ENCODE measurements at regions not wholly inside any gene's neighbourhood (a gene's known extent, or its start where the extent isn't known, plus 50 kb on each side); places are given as distances from the start of the nearest gene placed in this dataset.

DNA sequence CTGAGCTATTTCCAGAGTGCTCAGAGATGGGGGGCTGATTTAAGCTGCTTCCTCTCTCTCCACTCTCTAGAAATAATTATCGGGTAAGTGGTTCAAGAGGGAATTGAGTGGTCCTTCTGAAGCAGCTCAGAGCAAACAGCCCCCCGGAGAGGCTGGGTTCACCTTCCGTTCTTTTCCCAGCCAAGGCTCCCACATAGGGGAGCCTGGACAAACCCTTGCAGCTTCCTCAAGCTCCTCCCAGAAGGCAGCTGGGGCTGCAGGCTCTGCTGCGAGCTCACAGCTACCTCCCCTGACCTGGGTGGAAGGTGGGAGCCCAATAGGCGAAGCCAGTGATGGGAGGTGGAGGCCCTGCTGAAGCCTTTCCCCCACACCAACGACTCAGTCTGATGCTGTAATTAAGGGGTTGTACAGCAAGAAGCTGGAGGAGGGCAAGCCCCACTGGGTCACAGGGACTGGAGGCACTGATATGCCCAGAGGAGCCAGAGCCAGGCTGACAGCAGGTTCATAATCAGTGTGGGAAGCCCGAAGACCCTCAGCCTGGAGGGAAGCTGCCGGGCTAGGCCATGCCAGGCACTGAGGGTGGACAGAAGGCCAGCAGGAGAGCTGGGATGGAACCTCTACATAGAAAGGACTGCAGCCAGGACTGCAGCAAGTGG, 52.4 kb downstream of the ARL6IP4 start (continued):
- no peak for TF ChIP-seq NRF1 (IDR thresholded peaks at IDR 0.05; ENCODE audit: low read depth, low read length)
- TF ChIP-seq EP300 (IDR thresholded peaks at IDR 0.05; ENCODE audit: borderline replicate concordance in 1 of 2, low read depth in 2 of 2, low read length in 2 of 2): no peak
- TF ChIP-seq, protein P1, sequence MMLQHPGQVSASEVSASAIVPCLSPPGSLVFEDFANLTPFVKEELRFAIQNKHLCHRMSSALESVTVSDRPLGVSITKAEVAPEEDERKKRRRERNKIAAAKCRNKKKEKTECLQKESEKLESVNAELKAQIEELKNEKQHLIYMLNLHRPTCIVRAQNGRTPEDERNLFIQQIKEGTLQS (IDR thresholded peaks at IDR 0.05; ENCODE audit: insufficient read depth, low read depth, low read length): no peak
- TF ChIP-seq SIN3A (conservative IDR thresholded peaks at IDR 0.05 in 1 of 2, IDR thresholded peaks at IDR 0.05 in 1 of 2; ENCODE audit: low read depth in 1 of 2, low read length in 2 of 2): no peak
- no peak for TF ChIP-seq GABPA (IDR thresholded peaks at IDR 0.05; ENCODE audit: borderline replicate concordance, insufficient read depth, low read length)
- no peak for TF ChIP-seq RBBP5 (IDR thresholded peaks at IDR 0.05; ENCODE audit: borderline replicate concordance, low read depth, low read length)
